H9 (cell line): ENCODE measurements at regions not wholly inside any gene's neighbourhood (a gene's known extent, or its start where the extent isn't known, plus 50 kb on each side); places are given as distances from the start of the nearest gene placed in this dataset.

ENCODE experiments used
- DNase-seq: peaks from one replicate; pipeline ENCODE4 v3.0.0-alpha.2; 2017
- H2AFZ ChIP-seq: one replicate; pipeline ENCODE4 v1.6.1; 2013; ENCODE audit warnings: mild to moderate bottlenecking, low read length, control low read depth, moderate library complexity
- H2AK5ac ChIP-seq: 2 replicates; pipeline ENCODE4 v1.6.1; 2013; ENCODE audit warnings: low read length, control low read depth, mixed read lengths; ENCODE audit not compliant: insufficient read length
- H2BK120ac ChIP-seq: one replicate; pipeline ENCODE4 v1.6.1; 2013; ENCODE audit warnings: low read depth, mild to moderate bottlenecking, low read length, control low read depth, inconsistent platforms; ENCODE audit not compliant: poor library complexity, severe bottlenecking
- H2BK12ac ChIP-seq: 2 replicates; pipeline ENCODE4 v1.6.1; 2013; ENCODE audit warnings: low read length, control low read depth, mixed read lengths, low read depth; ENCODE audit not compliant: insufficient read length
- H2BK15ac ChIP-seq: 2 replicates; pipeline ENCODE4 v1.6.1; 2013; ENCODE audit warnings: low read depth, low read length, control low read depth
- H2BK20ac ChIP-seq: one replicate; pipeline ENCODE4 v1.6.1; 2013; ENCODE audit warnings: low read depth, mild to moderate bottlenecking, low read length, control low read depth, inconsistent platforms; ENCODE audit not compliant: poor library complexity, severe bottlenecking
- H2BK5ac ChIP-seq: 2 replicates; pipeline ENCODE4 v1.6.1; 2013; ENCODE audit warnings: low read length, control low read depth, mixed read lengths; ENCODE audit not compliant: insufficient read length
- H3K14ac ChIP-seq: 2 replicates; pipeline ENCODE4 v1.6.1; 2013; ENCODE audit warnings: low read length, control low read depth; ENCODE audit not compliant: insufficient read depth
- H3K18ac ChIP-seq: 2 replicates; pipeline ENCODE4 v1.6.1; 2013; ENCODE audit warnings: low read depth, mild to moderate bottlenecking, mixed read lengths, low read length, control low read depth; ENCODE audit not compliant: insufficient read length
- H3K23ac ChIP-seq: 2 replicates; pipeline ENCODE4 v1.6.1; 2013; ENCODE audit warnings: low read length, control low read depth, mixed read lengths, low read depth; ENCODE audit not compliant: insufficient read length
- H3K23me2 ChIP-seq: 2 replicates; pipeline ENCODE4 v1.6.1; 2013; ENCODE audit warnings: low read depth, mild to moderate bottlenecking, mixed read lengths, low read length, control low read depth; ENCODE audit not compliant: insufficient read length, poor library complexity, severe bottlenecking
- H3K27ac ChIP-seq: 2 replicates; pipeline ENCODE4 v1.5.1; 2013; ENCODE audit warnings: low read length, control low read depth, mixed read lengths, low read depth; ENCODE audit not compliant: insufficient read length
- H3K27me3 ChIP-seq: 2 replicates; pipeline ENCODE4 v1.6.1; 2013; ENCODE audit warnings: low read length, control low read depth, inconsistent platforms; ENCODE audit not compliant: insufficient read depth
- H3K4ac ChIP-seq: 2 replicates; pipeline ENCODE4 v1.6.1; 2013; ENCODE audit warnings: low read depth, mild to moderate bottlenecking, control low read depth, inconsistent platforms, low read length, moderate library complexity
- H3K4me1 ChIP-seq: 2 replicates; pipeline ENCODE4 v1.6.1; 2013; ENCODE audit warnings: low read length, control low read depth, inconsistent platforms; ENCODE audit not compliant: insufficient read depth
- H3K4me2 ChIP-seq: 2 replicates; pipeline ENCODE4 v1.6.1; 2013; ENCODE audit warnings: low read length, control low read depth, mixed read lengths; ENCODE audit not compliant: insufficient read length, insufficient read depth
- H3K56ac ChIP-seq: 2 replicates; pipeline ENCODE4 v1.6.1; 2013; ENCODE audit warnings: low read depth, mild to moderate bottlenecking, mixed read lengths, low read length, control low read depth; ENCODE audit not compliant: insufficient read length
- H3K79me1 ChIP-seq: 2 replicates; pipeline ENCODE4 v1.6.1; 2013; ENCODE audit warnings: low read depth, mild to moderate bottlenecking, moderate library complexity, low read length, control low read depth, inconsistent platforms; ENCODE audit not compliant: insufficient read depth, poor library complexity, severe bottlenecking
- H3K79me2 ChIP-seq: 2 replicates; pipeline ENCODE4 v1.6.1; 2013; ENCODE audit warnings: low read length, control low read depth, inconsistent platforms; ENCODE audit not compliant: insufficient read depth
- H3K9ac ChIP-seq: 2 replicates; pipeline ENCODE4 v1.6.1; 2013; ENCODE audit warnings: low read length, control low read depth, mixed read lengths; ENCODE audit not compliant: insufficient read length; ENCODE audit errors: extremely low read depth
- H3K9me3 ChIP-seq: one replicate; pipeline ENCODE4 v1.6.1; 2013; ENCODE audit warnings: low read depth, low read length, inconsistent platforms; ENCODE audit not compliant: control insufficient read depth
- H3T11ph ChIP-seq: one replicate; pipeline ENCODE4 v1.6.1; 2013; ENCODE audit warnings: mild to moderate bottlenecking, low read length, control low read depth, inconsistent platforms
- H4K20me1 ChIP-seq: one replicate; pipeline ENCODE4 v1.6.1; 2013; ENCODE audit not compliant: control insufficient read depth, insufficient read length, insufficient read depth
- H4K5ac ChIP-seq: 2 replicates; pipeline ENCODE4 v1.6.1; 2013; ENCODE audit warnings: low read depth, mild to moderate bottlenecking, mixed read lengths, low read length, control low read depth; ENCODE audit not compliant: insufficient read length
- H4K8ac ChIP-seq: replicated peaks from 2 replicates; pipeline ENCODE4 v1.6.1; 2013; ENCODE audit warnings: low read length, control low read depth, mixed read lengths, low read depth; ENCODE audit not compliant: insufficient read length
- H4K91ac ChIP-seq: 2 replicates; pipeline ENCODE4 v1.6.1; 2013; ENCODE audit warnings: low read depth, mild to moderate bottlenecking, moderate library complexity, mixed read lengths, low read length, control low read depth; ENCODE audit not compliant: insufficient read length
- H3K27ac Mint-ChIP-seq, 3 experiments: 2 replicates in 2 of 3; 3 replicates in 1 of 3; pipeline ENCODE4 v1.8.0; 2020 to 2021; ENCODE audit warnings: mixed read lengths in 3 of 3, mild to moderate bottlenecking in 1 of 3, moderate library complexity in 1 of 3
- H3K27me3 Mint-ChIP-seq: 2 replicates; pipeline ENCODE4 v1.8.0; 2021; ENCODE audit warnings: low read depth, mild to moderate bottlenecking, moderate library complexity, mixed read lengths
- H3K36me3 Mint-ChIP-seq, 3 experiments: 2 replicates in 2 of 3; 3 replicates in 1 of 3; pipeline ENCODE4 v1.8.0; 2020 to 2021; ENCODE audit warnings: low read depth in 3 of 3, mixed read lengths in 3 of 3; ENCODE audit not compliant: insufficient read depth in 1 of 3
- H3K4me1 Mint-ChIP-seq, 2 experiments: 2 replicates each; pipeline ENCODE4 v1.8.0; 2020; ENCODE audit warnings: mixed read lengths in 2 of 2
- H3K4me3 Mint-ChIP-seq, 2 experiments: 2 replicates in 1 of 2; 3 replicates in 1 of 2; pipeline ENCODE4 v1.8.0; 2020 to 2021; ENCODE audit warnings: mild to moderate bottlenecking in 2 of 2, mixed read lengths in 2 of 2, moderate library complexity in 1 of 2
- H3K9me3 Mint-ChIP-seq, 2 experiments: 2 replicates in 1 of 2; 3 replicates in 1 of 2; pipeline ENCODE4 v1.8.0; 2020; ENCODE audit warnings: mild to moderate bottlenecking in 2 of 2, mixed read lengths in 2 of 2, moderate library complexity in 1 of 2
- CTCF ChIP-seq: fragments of 200-600 bp; sonication (generic); conservative IDR thresholded peaks from 3 replicates; pipeline ENCODE4 v1.8.0; 2021; ENCODE audit warnings: antibody characterized with exemption, mild to moderate bottlenecking
- WGBS: extraction: QIAGEN DNeasy Blood & Tissue Kit; methylation state at CpG from one replicate; pipeline ENCODE4 v1.1.7; 2013; ENCODE audit warnings: missing lambda C conversion rate, low lambda C conversion rate, mixed read lengths; ENCODE audit not compliant: insufficient read length; ENCODE audit errors: extremely low coverage; 5-methylcytosine and 5-hydroxymethylcytosine counted together

DNA sequence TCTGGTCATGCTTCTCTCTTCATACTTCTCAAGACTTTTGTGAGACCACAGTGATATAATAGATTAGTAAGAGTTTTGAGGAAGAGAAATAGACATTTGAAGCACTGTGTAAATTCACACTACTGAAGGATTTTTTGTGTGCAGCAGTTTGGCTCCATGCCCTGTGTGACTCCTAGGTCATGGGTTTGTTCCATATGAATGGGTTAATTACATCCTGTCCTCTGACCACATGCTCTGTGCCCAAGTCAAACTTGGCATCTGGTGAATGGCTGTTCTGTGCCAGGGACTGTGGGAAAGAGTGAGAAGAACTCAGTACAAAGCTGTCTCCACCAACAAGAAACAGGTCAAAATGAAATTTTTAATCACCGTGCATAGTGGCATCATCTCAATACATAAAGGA lies 304.0 kb downstream of the LNPK start:
- no peaks in the 10 kb centered on the region for H3K36me3 Mint-ChIP-seq
- Histone ChIP-seq H3K23ac (no peak overlapping the region), H3K4ac (no peak overlapping the region), H3K23me2 (no peaks in the 10 kb centered on the region), H4K20me1 (no peaks in the 10 kb centered on the region), H2BK5ac (no peak overlapping the region), H3K4me2 (no peak overlapping the region), H3K79me1 (no peaks in the 10 kb centered on the region), H3K27ac (no peak overlapping the region), H4K91ac (no peak overlapping the region), H3K27me3 (no peaks in the 10 kb centered on the region), H2BK15ac (no peak overlapping the region), H3K56ac (no peak overlapping the region), H3K79me2 (no peaks in the 10 kb centered on the region), H2AFZ (no peak overlapping the region), H3T11ph (no peak overlapping the region), H4K5ac (no peak overlapping the region), H3K14ac (no peak overlapping the region), H2BK20ac (no peak overlapping the region), H3K9me3 (no peaks in the 10 kb centered on the region), H4K8ac (no peak overlapping the region), H2AK5ac (no peak overlapping the region), H3K4me1 (no peaks in the 10 kb centered on the region), H3K18ac (no peak overlapping the region), H2BK120ac (no peak overlapping the region), H3K9ac (no peak overlapping the region), H2BK12ac (no peak overlapping the region)
- H3K27me3 Mint-ChIP-seq = no peaks in the 10 kb centered on the region
- H3K4me3 Mint-ChIP-seq = no peak overlapping the region
- no CpG with 5 or more reads among the region's 1 CpG for WGBS
- no peaks in the 10 kb centered on the region for H3K9me3 Mint-ChIP-seq
- DNase-seq = no peak
- H3K4me1 Mint-ChIP-seq = no peaks in the 10 kb centered on the region
- no peak for TF ChIP-seq CTCF
- H3K27ac Mint-ChIP-seq = no peak overlapping the region
